Keratinocyte (primary cell): ENCODE measurements at regions not wholly inside any gene's neighbourhood (a gene's known extent, or its start where the extent isn't known, plus 50 kb on each side); places are given as distances from the start of the nearest gene placed in this dataset.

ENCODE experiments used
- EZH2 ChIP-seq: IDR thresholded peaks from one replicate; pipeline ENCODE4 v1.6.1; 2012; ENCODE audit warnings: inconsistent platforms, mild to moderate bottlenecking, low read length, moderate library complexity
- TF ChIP-seq, protein P1 (sequence below), 3 experiments: IDR thresholded peaks in 1 of 3; conservative IDR thresholded peaks in 1 of 3; optimal IDR thresholded peaks in 1 of 3; 2 replicates in 2 of 3; 3 replicates in 1 of 3; pipeline versions ENCODE3 to v1.5.1; 2011; ENCODE audit warnings: low read length in 3 of 3, mild to moderate bottlenecking in 3 of 3, moderate library complexity in 2 of 3, control low read depth in 1 of 3, inconsistent platforms in 1 of 3; ENCODE audit not compliant: insufficient read depth in 2 of 3; ENCODE audit errors: extremely low read depth in 1 of 3

GRCh38 chr5:130571076-130571475 lies 594.0 kb downstream of the HINT1 start:
- TF ChIP-seq, protein P1, sequence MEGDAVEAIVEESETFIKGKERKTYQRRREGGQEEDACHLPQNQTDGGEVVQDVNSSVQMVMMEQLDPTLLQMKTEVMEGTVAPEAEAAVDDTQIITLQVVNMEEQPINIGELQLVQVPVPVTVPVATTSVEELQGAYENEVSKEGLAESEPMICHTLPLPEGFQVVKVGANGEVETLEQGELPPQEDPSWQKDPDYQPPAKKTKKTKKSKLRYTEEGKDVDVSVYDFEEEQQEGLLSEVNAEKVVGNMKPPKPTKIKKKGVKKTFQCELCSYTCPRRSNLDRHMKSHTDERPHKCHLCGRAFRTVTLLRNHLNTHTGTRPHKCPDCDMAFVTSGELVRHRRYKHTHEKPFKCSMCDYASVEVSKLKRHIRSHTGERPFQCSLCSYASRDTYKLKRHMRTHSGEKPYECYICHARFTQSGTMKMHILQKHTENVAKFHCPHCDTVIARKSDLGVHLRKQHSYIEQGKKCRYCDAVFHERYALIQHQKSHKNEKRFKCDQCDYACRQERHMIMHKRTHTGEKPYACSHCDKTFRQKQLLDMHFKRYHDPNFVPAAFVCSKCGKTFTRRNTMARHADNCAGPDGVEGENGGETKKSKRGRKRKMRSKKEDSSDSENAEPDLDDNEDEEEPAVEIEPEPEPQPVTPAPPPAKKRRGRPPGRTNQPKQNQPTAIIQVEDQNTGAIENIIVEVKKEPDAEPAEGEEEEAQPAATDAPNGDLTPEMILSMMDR (optimal IDR thresholded peaks at IDR 0.05 in 1 of 3, IDR thresholded peaks at IDR 0.05 in 1 of 3, conservative IDR thresholded peaks at IDR 0.05 in 1 of 3; ENCODE audit: extremely low read depth in 1 of 3, insufficient read depth in 2 of 3, low read length in 3 of 3): no peak
- no peak for TF ChIP-seq EZH2
